Esophagus squamous epithelium (tissue), 5 donors: ENCODE measurements at regions not wholly inside any gene's neighbourhood (a gene's known extent, or its start where the extent isn't known, plus 50 kb on each side); places are given as distances from the start of the nearest gene placed in this dataset.

Experiments used
- DNase-seq: peaks from one replicate; lab custom pipeline; 2025; lab: John Stamatoyannopoulos, UW
- H3K27ac ChIP-seq, 4 donors: fragments of 200-600 bp; sonication (generic); one replicate each; pipeline ENCODE4 v1.5.1; 2016 to 2019; ENCODE audit warnings: mild to moderate bottlenecking in 1 of 4
- H3K27me3 ChIP-seq, 4 donors: fragments of 200-600 bp; sonication (generic); 1 replicate in 3 of 4; 2 replicates in 1 of 4; pipeline versions ENCODE4 v1.5.1 to v1.6.0; 2017 to 2021; ENCODE audit warnings: antibody characterized with exemption in 1 of 4
- H3K36me3 ChIP-seq, 3 donors: fragments of 200-600 bp; sonication (generic); one replicate each; pipeline ENCODE4 v1.5.1; 2016 to 2019
- H3K4me1 ChIP-seq, 3 donors: fragments of 200-600 bp; sonication (generic); one replicate each; pipeline ENCODE4 v1.5.1; 2017 to 2019
- H3K4me3 ChIP-seq, 4 donors: fragments of 200-600 bp; sonication (generic); 1 replicate in 3 of 4; 2 replicates in 1 of 4; pipeline ENCODE4 v1.5.1; 2016 to 2019; ENCODE audit warnings: mild to moderate bottlenecking in 2 of 4, moderate library complexity in 1 of 4
- H3K9me3 ChIP-seq, 3 donors: fragments of 200-600 bp; sonication (generic); one replicate each; pipeline ENCODE4 v1.5.1; 2016 to 2019
- CTCF ChIP-seq, 6 experiments: fragments of 450-650 bp in 4 of 6; fragments of 200-600 bp in 2 of 6; sonication (generic) in 2 of 6; IDR thresholded peaks; one replicate each; pipeline ENCODE4 v1.5.1; 2016 to 2019; ENCODE audit warnings: antibody characterized with exemption in 6 of 6, mild to moderate bottlenecking in 4 of 6, moderate library complexity in 4 of 6
- POLR2A ChIP-seq, 4 donors: fragments of 450-650 bp; IDR thresholded peaks; one replicate each; pipeline ENCODE4 v1.6.1; 2017; ENCODE audit warnings: antibody characterized with exemption in 4 of 4, mild to moderate bottlenecking in 4 of 4, moderate library complexity in 3 of 4
- WGBS, 2 donors: methylation state at CpG; one replicate each; pipeline ENCODE4 v1.1.5; 2018; 5-methylcytosine and 5-hydroxymethylcytosine counted together
- intact Hi-C: fragments of 100-400 bp; cut with DNase I; formaldehyde crosslinking; loops from one replicate; pipeline ENCODE4 v1.15.0; 2022
- donor health status: DM: yes; HTN: yes; CAD: no.

DNA sequence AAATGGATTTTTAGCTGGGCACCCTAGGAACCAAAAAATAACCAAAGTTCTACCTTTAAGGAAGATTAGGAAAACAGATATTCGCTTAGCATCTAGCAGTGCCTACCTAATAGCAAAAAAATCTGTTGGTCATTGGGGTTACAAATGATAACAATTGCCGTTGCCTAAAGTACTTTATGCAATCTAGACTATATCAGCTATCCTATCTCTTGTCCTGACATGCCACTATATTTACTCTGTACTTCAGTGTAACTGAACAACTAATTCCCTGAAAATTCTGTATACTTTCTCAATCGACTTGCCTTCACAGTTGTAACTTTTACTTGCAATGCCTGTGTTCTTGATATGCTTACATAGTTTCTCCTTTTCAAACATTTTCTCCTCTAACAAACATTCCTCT lies 282.9 kb upstream of the PCDH7 start:
- H3K4me3 ChIP-seq: no peak overlapping the region
- H3K36me3 ChIP-seq: no peaks in the 10 kb centered on the region
- no peaks in the 10 kb centered on the region for H3K4me1 ChIP-seq
- WGBS, 2 donors: 56 to 57% methylated on average over 3 of the region's 3 CpGs
- peaks cover 0 to 3% (median 0%) of the 10 kb centered on the region in 4 donors for H3K27me3 ChIP-seq
- intact Hi-C loops: no loop called here
- no peak overlapping the region for H3K27ac ChIP-seq
- TF ChIP-seq CTCF (IDR thresholded peaks at IDR 0.05): no peak
- TF ChIP-seq POLR2A (IDR thresholded peaks at IDR 0.05): no peak
- no peak for DNase-seq
- no peaks in the 10 kb centered on the region for H3K9me3 ChIP-seq

GRCh38 chr4:30443289-30443688 lies 276.9 kb upstream of the PCDH7 start:
- 41 to 49% methylated on average over 2 of the region's 2 CpGs for WGBS, 2 donors
- no peaks in the 10 kb centered on the region for H3K36me3 ChIP-seq
- H3K4me1 ChIP-seq: no peaks in the 10 kb centered on the region
- H3K9me3 ChIP-seq: no peaks in the 10 kb centered on the region
- no peak overlapping the region for H3K27ac ChIP-seq
- intact Hi-C loops: no loop called here
- TF ChIP-seq POLR2A (IDR thresholded peaks at IDR 0.05) (no peak), CTCF (IDR thresholded peaks at IDR 0.05) (no peak)
- no peaks in the 10 kb centered on the region for H3K27me3 ChIP-seq
- DNase-seq: no peak
- H3K4me3 ChIP-seq: no peak overlapping the region

DNA sequence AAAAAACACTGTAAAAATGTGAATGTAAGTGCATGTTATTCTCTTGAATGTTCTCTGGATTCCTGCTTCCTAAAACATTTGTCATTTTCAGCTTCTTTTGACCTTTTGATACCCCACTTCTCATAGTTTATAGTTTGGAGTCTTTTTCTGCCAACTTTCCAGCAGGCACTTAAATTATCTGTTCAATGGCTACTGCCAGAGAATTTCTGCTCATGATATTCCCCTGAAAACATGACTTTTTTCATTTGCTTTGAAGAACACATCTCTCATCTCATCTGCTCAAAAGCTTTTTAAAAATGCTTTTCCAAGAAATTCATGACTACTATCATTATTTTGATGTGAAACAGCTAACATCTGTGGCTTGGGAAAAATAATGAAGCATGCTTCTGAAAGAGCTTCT lies 269.7 kb upstream of the PCDH7 start:
- Histone ChIP-seq H3K27ac (no peak overlapping the region), H3K36me3 (no peaks in the 10 kb centered on the region), H3K4me3 (no peak overlapping the region), H3K9me3 (no peaks in the 10 kb centered on the region), H3K27me3 (no peaks in the 10 kb centered on the region), H3K4me1 (no peaks in the 10 kb centered on the region)
- intact Hi-C loops: no loop called here
- no peak for DNase-seq
- TF ChIP-seq POLR2A (IDR thresholded peaks at IDR 0.05) (no peak), CTCF (IDR thresholded peaks at IDR 0.05) (no peak)

DNA sequence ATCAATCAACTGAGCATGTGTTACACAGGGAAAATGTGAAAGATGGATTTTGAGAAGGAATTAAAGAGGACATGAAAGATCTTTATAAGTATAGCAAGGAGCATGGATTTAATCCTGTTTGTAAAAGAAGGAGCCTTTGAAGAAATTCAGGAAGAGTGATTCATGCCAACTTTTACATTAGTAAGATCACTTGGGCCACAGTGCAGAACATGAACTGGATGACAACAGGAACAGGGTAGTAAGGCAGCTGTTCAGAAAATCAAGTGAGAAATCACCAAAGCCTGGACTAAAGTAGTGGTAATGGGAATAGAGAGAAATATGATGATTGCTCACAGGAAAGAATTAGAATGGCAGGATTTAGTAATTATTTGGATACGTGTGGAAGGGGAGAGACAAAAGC lies 265.7 kb upstream of the PCDH7 start:
- intact Hi-C loops: no loop called here

GRCh38 chr4:30456716-30457115 lies 263.5 kb upstream of the PCDH7 start:
- Histone ChIP-seq H3K36me3 (no peaks in the 10 kb centered on the region), H3K27ac (no peak overlapping the region), H3K27me3 (no peaks in the 10 kb centered on the region), H3K9me3 (no peaks in the 10 kb centered on the region), H3K4me3 (no peak overlapping the region), H3K4me1 (no peaks in the 10 kb centered on the region)
- WGBS, 2 donors: 45 to 53% methylated on average over 4 of the region's 4 CpGs
- DNase-seq: no peak
- intact Hi-C loops: no loop called here
- TF ChIP-seq POLR2A (IDR thresholded peaks at IDR 0.05): no peak

More for the DNA sequence above, 265.7 kb upstream of the PCDH7 start:
- 74 to 79% methylated on average over 1 of the region's 1 CpG for WGBS, 2 donors
- TF ChIP-seq POLR2A (IDR thresholded peaks at IDR 0.05): no peak
- TF ChIP-seq CTCF (IDR thresholded peaks at IDR 0.05): no peak
- Histone ChIP-seq H3K9me3 (no peaks in the 10 kb centered on the region), H3K4me3 (no peak overlapping the region), H3K4me1 (no peaks in the 10 kb centered on the region), H3K36me3 (no peaks in the 10 kb centered on the region), H3K27ac (no peak overlapping the region), H3K27me3 (no peaks in the 10 kb centered on the region)
- DNase-seq: no peak

GRCh38 chr4:30460818-30461217 lies 259.4 kb upstream of the PCDH7 start:
- DNase-seq: no peak
- Histone ChIP-seq H3K4me1 (no peaks in the 10 kb centered on the region), H3K4me3 (no peak overlapping the region), H3K36me3 (no peaks in the 10 kb centered on the region), H3K27me3 (no peaks in the 10 kb centered on the region), H3K27ac (no peak overlapping the region), H3K9me3 (no peaks in the 10 kb centered on the region)
- intact Hi-C loops: no loop called here
- WGBS, 2 donors: 63 to 67% methylated on average over 3 of the region's 3 CpGs
- TF ChIP-seq POLR2A (IDR thresholded peaks at IDR 0.05): no peak
- TF ChIP-seq CTCF (IDR thresholded peaks at IDR 0.05): no peak
